GM12892 (cell line): ENCODE measurements at regions not wholly inside any gene's neighbourhood (a gene's known extent, or its start where the extent isn't known, plus 50 kb on each side); places are given as distances from the start of the nearest gene placed in this dataset.

ENCODE experiments used
- POLR2A ChIP-seq: IDR thresholded peaks from 2 replicates; pipeline ENCODE4 v1.6.1; 2011; ENCODE audit warnings: low read depth, low read length, control low read depth
- TAF1 ChIP-seq: IDR thresholded peaks from 2 replicates; pipeline ENCODE4 v1.6.1; 2011; ENCODE audit warnings: low read depth, mild to moderate bottlenecking, control low read depth, low read length, borderline replicate concordance

DNA sequence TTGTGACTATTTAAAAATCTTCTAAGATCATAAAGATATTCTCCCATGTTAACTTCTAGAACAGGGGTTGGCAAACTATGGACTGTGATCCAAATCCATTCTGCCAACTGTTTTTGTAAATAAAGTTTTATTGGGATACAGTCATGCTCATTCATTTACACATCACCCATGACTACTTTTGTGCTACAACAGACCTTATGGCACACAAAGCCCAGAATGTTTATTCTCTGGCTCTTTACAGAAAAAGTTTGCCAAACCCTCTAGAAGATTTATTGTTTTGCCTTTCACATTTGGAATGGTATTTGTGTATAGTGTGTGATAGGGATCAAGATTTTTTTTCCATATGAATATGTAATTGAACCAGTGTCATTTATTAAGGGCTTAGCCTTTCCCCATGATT is 341.7 kb downstream of the CD83 start:
- no peak for TF ChIP-seq POLR2A
- no peak for TF ChIP-seq TAF1
